Kasumi-1 (cell line): ENCODE measurements at regions not wholly inside any gene's neighbourhood (a gene's known extent, or its start where the extent isn't known, plus 50 kb on each side); places are given as distances from the start of the nearest gene placed in this dataset.

Source experiments
- DNase-seq, 2 experiments: peaks; one replicate each; lab custom pipeline; 2025; lab: John Stamatoyannopoulos, UW

GRCh38 chr4:175540151-175540550, 271.9 kb downstream of the GPM6A start:
- DNase-seq, result no peak

GRCh38 chr4:175540732-175541131, 271.3 kb downstream of the GPM6A start:
- DNase-seq, result no peak

GRCh38 chr4:175542786-175543185, 269.3 kb downstream of the GPM6A start:
- no peak for DNase-seq

- no peak for DNase-seq
Observed at GRCh38 chr4:175559126-175559525, 252.9 kb downstream of the GPM6A start.

GRCh38 chr4:175559526-175559925, 252.5 kb downstream of the GPM6A start:
- no peak for DNase-seq

- DNase-seq, result peak; percentile 59 to 73
Observed at GRCh38 chr4:175560604-175561003, 251.5 kb downstream of the GPM6A start.

- no peak for DNase-seq
Observed at GRCh38 chr4:175561696-175562095, 250.4 kb downstream of the GPM6A start.

- no peak for DNase-seq
Observed at GRCh38 chr4:175562111-175562510, 250.0 kb downstream of the GPM6A start.

GRCh38 chr4:175562542-175562941, 249.5 kb downstream of the GPM6A start:
- no peak for DNase-seq
